ENCODE measurements at regions not wholly inside any gene's neighbourhood (a gene's known extent, or its start where the extent isn't known, plus 50 kb on each side); places are given as distances from the start of the nearest gene placed in this dataset.

GRCh38 chr10:37563715-37564108 is 293.7 kb downstream of the ZNF248 start:
- H3K27me3 ChIP-seq = no peaks in the 10 kb centered on the region

DNA sequence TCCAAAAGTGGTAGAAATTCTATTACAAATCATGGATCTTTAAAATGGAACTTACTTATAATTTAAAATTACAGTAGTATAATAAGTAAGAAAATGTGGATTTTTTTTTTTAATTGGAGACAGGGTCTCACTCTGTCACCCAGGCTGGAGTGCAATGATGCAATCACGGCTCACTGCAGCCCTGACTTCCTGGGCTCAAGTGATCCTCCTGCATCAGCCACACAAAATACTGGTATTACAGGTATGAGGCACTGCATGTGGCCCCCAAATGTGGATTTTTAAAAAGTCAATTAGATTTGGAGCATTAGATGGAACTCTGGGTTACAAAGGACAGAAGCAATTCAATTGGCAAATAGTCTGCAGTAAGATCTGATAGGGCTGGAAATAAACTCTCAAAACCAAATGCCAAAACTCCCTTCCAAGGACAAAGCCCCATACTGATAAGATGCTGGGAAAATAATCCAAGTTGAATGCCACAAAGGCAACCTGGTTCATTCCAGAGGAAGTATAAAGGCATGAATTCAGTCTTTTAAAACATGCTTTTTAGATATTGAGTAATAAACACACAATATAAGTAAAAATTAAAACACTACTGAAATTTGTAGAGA is 294.2 kb downstream of the ZNF248 start:
- no peak overlapping the region for H3K27ac ChIP-seq
- DNase-seq (peak in 1 of 2 donors; percentile 47), ATAC-seq (ENCODE audit: low FRiP score in 2 of 2) (no peak)
- H3K27me3 ChIP-seq = no peaks in the 10 kb centered on the region
- WGBS, 2 donors = 35 to 56% methylated on average over 1 of the region's 1 CpG
- TF ChIP-seq, protein P1, sequence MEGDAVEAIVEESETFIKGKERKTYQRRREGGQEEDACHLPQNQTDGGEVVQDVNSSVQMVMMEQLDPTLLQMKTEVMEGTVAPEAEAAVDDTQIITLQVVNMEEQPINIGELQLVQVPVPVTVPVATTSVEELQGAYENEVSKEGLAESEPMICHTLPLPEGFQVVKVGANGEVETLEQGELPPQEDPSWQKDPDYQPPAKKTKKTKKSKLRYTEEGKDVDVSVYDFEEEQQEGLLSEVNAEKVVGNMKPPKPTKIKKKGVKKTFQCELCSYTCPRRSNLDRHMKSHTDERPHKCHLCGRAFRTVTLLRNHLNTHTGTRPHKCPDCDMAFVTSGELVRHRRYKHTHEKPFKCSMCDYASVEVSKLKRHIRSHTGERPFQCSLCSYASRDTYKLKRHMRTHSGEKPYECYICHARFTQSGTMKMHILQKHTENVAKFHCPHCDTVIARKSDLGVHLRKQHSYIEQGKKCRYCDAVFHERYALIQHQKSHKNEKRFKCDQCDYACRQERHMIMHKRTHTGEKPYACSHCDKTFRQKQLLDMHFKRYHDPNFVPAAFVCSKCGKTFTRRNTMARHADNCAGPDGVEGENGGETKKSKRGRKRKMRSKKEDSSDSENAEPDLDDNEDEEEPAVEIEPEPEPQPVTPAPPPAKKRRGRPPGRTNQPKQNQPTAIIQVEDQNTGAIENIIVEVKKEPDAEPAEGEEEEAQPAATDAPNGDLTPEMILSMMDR (IDR thresholded peaks at IDR 0.05) = no peak
- TF ChIP-seq POLR2A (IDR thresholded peaks at IDR 0.05) (no peak), EP300 (IDR thresholded peaks at IDR 0.05) (no peak), POLR2AphosphoS5 (IDR thresholded peaks at IDR 0.05) (no peak)
- H3K9me3 ChIP-seq = no peaks in the 10 kb centered on the region
- no peak overlapping the region for H3K4me3 ChIP-seq
- H3K36me3 ChIP-seq = no peaks in the 10 kb centered on the region
- peaks cover 0 to 11% (median 0%) of the 10 kb centered on the region in 4 donors for H3K4me1 ChIP-seq

More at GRCh38 chr10:37563715-37564108, 293.7 kb downstream of the ZNF248 start:
- TF ChIP-seq POLR2AphosphoS5 (IDR thresholded peaks at IDR 0.05) (no peak), POLR2A (IDR thresholded peaks at IDR 0.05) (no peak), EP300 (IDR thresholded peaks at IDR 0.05) (no peak)
- TF ChIP-seq, protein P1 (IDR thresholded peaks at IDR 0.05) = no peak
- DNase-seq (no peak), ATAC-seq (ENCODE audit: low FRiP score in 2 of 2) (no peak)
- Histone ChIP-seq H3K4me3 (no peak overlapping the region), H3K36me3 (no peaks in the 10 kb centered on the region), H3K9me3 (no peaks in the 10 kb centered on the region), H3K27ac (no peak overlapping the region), H3K4me1 (peaks cover 0 to 11% (median 0%) of the 10 kb centered on the region in 4 donors)
- 59 to 66% methylated on average over 3 of the region's 3 CpGs for WGBS, 2 donors

DNA sequence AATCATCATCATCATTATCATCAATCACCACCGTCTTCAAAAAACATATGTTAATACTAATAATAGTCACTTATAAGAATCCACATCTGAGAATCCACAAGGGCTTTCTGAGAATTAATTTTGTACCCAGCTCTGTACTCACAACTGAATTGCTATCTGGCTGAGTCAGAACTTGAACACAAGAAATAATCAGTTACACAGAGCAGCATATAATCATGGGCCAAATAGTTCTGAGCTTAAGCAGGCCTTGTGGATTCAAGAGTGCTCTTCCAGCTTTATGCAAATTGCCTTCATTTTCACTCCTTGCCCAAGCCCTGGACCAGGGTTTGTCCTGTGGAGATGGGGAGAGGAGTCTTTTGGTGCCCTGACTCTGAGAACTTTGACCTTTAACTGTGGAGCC is 304.5 kb downstream of the ZNF248 start:
- ATAC-seq (ENCODE audit: low FRiP score in 2 of 2) (no peak), DNase-seq (no peak)
- no peaks in the 10 kb centered on the region for H3K9me3 ChIP-seq
- TF ChIP-seq POLR2A (IDR thresholded peaks at IDR 0.05) = no peak
- H3K27me3 ChIP-seq = no peaks in the 10 kb centered on the region
- H3K36me3 ChIP-seq = no peaks in the 10 kb centered on the region
- WGBS, 2 donors = 89 to 90% methylated on average over 1 of the region's 1 CpG
- no peaks in the 10 kb centered on the region for H3K4me1 ChIP-seq
- H3K27ac ChIP-seq = no peak overlapping the region
- H3K4me3 ChIP-seq = no peak overlapping the region

DNA sequence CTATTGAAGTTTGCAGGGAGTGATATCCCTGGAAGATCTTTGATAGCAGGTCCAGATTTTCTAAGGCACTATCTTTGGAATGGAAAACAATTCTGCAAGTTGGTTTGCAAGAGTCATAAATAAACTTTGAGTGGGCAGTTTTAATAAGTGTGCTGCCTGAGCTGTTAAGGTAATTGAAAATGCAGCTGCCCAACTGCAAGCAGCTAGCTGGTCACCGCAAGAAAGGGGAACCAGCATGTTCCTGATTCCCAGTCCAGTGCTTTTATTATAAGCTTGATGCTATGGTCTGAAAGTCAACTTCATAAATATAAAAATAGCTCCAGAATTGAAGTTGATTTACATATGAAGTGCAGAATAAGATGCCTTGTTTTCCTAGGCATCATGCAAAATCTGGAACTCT is 308.4 kb downstream of the ZNF248 start:
- Histone ChIP-seq H3K27ac (no peak overlapping the region), H3K9me3 (no peaks in the 10 kb centered on the region), H3K4me3 (no peak overlapping the region), H3K36me3 (no peaks in the 10 kb centered on the region), H3K4me1 (no peaks in the 10 kb centered on the region), H3K27me3 (no peaks in the 10 kb centered on the region)
- TF ChIP-seq POLR2AphosphoS5 (IDR thresholded peaks at IDR 0.05) (no peak), POLR2A (IDR thresholded peaks at IDR 0.05) (no peak), EP300 (IDR thresholded peaks at IDR 0.05) (no peak)
- TF ChIP-seq, protein P1 (IDR thresholded peaks at IDR 0.05) = no peak
- ATAC-seq (ENCODE audit: low FRiP score in 2 of 2) = no peak
- DNase-seq = no peak
- WGBS, 2 donors = 89% methylated on average over 1 of the region's 1 CpG

GRCh38 chr10:37535459-37536246 is 321.8 kb downstream of the ZNF248 start:
- Histone ChIP-seq H3K9me3 (no peaks in the 10 kb centered on the region), H3K4me1 (no peaks in the 10 kb centered on the region), H3K27ac (no peak overlapping the region), H3K36me3 (no peaks in the 10 kb centered on the region), H3K4me3 (no peak overlapping the region), H3K27me3 (no peaks in the 10 kb centered on the region)
- WGBS, 2 donors = 34 to 45% methylated on average over 3 of the region's 3 CpGs
- TF ChIP-seq EP300 (IDR thresholded peaks at IDR 0.05) = no peak
- TF ChIP-seq, protein P1 (IDR thresholded peaks at IDR 0.05) = no peak
- no peak for TF ChIP-seq POLR2AphosphoS5 (IDR thresholded peaks at IDR 0.05)
- TF ChIP-seq POLR2A (IDR thresholded peaks at IDR 0.05) = no peak
- ATAC-seq (ENCODE audit: low FRiP score in 2 of 2) = no peak
- DNase-seq = no peak
